Astrocyte (in vitro differentiated cells and primary cell): ENCODE measurements at regions not wholly inside any gene's neighbourhood (a gene's known extent, or its start where the extent isn't known, plus 50 kb on each side); places are given as distances from the start of the nearest gene placed in this dataset.

Source experiments
- EZH2 ChIP-seq: IDR thresholded peaks from 2 replicates; pipeline ENCODE4 v1.6.1; 2012; ENCODE audit warnings: mild to moderate bottlenecking, low read length, inconsistent platforms; ENCODE audit not compliant: insufficient read depth
- TF ChIP-seq, protein P1 (sequence below): IDR thresholded peaks from 2 replicates; pipeline ENCODE4 v1.5.1; 2011; ENCODE audit warnings: low read depth, mild to moderate bottlenecking, inconsistent platforms, low read length, moderate library complexity; ENCODE audit not compliant: insufficient read depth

DNA sequence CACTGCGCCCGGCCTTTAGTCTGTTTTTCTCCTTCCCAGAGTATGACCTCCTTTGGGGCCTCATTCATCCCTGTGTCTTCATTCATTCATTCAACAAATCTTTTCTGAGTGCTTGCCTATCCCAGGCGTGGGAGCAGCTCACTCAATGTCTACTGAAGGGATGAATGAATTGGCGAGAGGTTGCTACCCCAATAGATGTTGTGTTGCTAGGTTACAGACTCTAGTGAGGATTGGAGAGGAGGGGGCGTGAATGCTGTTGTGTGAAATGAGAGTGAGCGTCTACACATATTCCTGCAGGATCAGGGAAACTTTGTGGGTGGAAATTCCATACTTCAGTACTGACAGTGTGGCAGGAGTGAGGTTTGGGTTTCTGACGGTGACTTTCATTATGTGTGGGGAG, 55.5 kb upstream of the EP300 start:
- TF ChIP-seq, protein P1, sequence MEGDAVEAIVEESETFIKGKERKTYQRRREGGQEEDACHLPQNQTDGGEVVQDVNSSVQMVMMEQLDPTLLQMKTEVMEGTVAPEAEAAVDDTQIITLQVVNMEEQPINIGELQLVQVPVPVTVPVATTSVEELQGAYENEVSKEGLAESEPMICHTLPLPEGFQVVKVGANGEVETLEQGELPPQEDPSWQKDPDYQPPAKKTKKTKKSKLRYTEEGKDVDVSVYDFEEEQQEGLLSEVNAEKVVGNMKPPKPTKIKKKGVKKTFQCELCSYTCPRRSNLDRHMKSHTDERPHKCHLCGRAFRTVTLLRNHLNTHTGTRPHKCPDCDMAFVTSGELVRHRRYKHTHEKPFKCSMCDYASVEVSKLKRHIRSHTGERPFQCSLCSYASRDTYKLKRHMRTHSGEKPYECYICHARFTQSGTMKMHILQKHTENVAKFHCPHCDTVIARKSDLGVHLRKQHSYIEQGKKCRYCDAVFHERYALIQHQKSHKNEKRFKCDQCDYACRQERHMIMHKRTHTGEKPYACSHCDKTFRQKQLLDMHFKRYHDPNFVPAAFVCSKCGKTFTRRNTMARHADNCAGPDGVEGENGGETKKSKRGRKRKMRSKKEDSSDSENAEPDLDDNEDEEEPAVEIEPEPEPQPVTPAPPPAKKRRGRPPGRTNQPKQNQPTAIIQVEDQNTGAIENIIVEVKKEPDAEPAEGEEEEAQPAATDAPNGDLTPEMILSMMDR: no peak
- no peak for TF ChIP-seq EZH2
